Panc1 (cell line): ENCODE measurements at regions not wholly inside any gene's neighbourhood (a gene's known extent, or its start where the extent isn't known, plus 50 kb on each side); places are given as distances from the start of the nearest gene placed in this dataset.

Source experiments
- POLR2AphosphoS5 ChIP-seq: IDR thresholded peaks from 2 replicates; pipeline ENCODE4 v1.6.1; 2012; ENCODE audit warnings: mild to moderate bottlenecking, low read depth, low read length, moderate library complexity
- SIN3A ChIP-seq: IDR thresholded peaks from 2 replicates; pipeline ENCODE4 v1.6.1; 2012; ENCODE audit warnings: low read depth, mild to moderate bottlenecking, low read length, moderate library complexity, borderline replicate concordance; ENCODE audit not compliant: insufficient read depth
- TF ChIP-seq, protein P1 (sequence below): fragments of 450-650 bp; IDR thresholded peaks from 2 replicates; pipeline ENCODE4 v1.5.1; 2017; ENCODE audit warnings: mild to moderate bottlenecking

DNA sequence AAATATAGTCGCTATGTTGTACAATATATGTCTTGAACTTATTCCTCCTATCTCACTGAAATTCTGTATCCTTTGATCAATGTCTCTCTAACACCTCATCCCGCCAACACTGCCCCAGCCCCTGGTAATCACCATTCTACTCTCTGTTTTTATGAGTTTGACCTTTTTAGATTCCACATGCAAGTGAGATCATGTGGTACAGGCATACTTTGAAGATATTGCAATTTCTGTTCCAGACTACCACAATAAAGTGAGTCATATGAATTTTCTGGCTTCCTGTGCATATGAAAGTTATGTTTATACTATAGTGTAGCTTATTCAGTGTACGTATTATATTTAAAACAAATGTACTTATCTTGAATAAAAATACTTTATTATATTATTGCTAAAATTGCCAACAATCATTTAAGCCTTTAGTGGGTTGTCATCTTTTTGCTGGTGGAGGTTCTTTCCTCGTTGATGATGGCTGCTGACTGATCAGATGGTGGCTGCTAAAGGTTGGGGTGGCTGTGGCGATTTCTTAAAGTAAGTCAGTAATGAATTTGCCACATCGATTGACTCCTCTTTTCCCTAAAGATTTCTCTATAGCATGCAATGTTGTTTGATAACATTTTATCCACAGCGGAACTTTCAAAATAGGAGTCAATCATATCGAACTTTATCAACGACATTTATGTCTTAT is 257.2 kb downstream of the NFKBIZ start:
- TF ChIP-seq, protein P1, sequence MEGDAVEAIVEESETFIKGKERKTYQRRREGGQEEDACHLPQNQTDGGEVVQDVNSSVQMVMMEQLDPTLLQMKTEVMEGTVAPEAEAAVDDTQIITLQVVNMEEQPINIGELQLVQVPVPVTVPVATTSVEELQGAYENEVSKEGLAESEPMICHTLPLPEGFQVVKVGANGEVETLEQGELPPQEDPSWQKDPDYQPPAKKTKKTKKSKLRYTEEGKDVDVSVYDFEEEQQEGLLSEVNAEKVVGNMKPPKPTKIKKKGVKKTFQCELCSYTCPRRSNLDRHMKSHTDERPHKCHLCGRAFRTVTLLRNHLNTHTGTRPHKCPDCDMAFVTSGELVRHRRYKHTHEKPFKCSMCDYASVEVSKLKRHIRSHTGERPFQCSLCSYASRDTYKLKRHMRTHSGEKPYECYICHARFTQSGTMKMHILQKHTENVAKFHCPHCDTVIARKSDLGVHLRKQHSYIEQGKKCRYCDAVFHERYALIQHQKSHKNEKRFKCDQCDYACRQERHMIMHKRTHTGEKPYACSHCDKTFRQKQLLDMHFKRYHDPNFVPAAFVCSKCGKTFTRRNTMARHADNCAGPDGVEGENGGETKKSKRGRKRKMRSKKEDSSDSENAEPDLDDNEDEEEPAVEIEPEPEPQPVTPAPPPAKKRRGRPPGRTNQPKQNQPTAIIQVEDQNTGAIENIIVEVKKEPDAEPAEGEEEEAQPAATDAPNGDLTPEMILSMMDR: no peak
- TF ChIP-seq SIN3A (no peak), POLR2AphosphoS5 (no peak)
